GM12865 (cell line): ENCODE measurements at regions not wholly inside any gene's neighbourhood (a gene's known extent, or its start where the extent isn't known, plus 50 kb on each side); places are given as distances from the start of the nearest gene placed in this dataset.
A peak's percentile ranks its signal among the peaks of the same experiment; 100 is the strongest.

Experiments
- DNase-seq: peaks from one replicate; pipeline ENCODE4 v3.0.0; 2010; ENCODE audit warnings: low read depth
- H3K4me3 ChIP-seq: 2 replicates; pipeline ENCODE4 v1.5.1; 2011; ENCODE audit warnings: mild to moderate bottlenecking, low read depth, low read length, control low read depth
- TF ChIP-seq, protein P1 (sequence below): IDR thresholded peaks from 2 replicates; pipeline ENCODE4 v1.5.1; 2011; ENCODE audit warnings: low read length, control low read depth, low read depth, inconsistent platforms; ENCODE audit not compliant: insufficient read depth; ENCODE audit errors: missing control alignments

DNA sequence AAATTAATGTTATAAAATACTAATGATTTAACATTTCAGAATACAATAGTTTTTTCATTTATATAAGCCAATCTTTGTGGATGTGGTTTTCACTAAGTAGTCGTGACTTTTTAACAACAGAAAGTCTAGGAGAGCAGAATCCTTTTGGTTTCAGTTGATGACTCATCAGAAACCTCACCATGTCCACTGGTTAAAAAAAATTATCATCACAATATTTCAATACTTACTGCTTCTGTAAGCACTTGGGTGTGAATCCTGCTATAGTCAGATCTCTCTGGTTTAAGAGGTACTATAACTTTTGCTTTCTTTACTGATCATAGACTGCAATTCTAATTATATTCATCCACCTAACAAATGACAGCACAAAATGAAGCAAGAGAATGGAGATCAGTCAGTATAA lies 77.2 kb downstream of the MRPS30 start:
- TF ChIP-seq, protein P1, sequence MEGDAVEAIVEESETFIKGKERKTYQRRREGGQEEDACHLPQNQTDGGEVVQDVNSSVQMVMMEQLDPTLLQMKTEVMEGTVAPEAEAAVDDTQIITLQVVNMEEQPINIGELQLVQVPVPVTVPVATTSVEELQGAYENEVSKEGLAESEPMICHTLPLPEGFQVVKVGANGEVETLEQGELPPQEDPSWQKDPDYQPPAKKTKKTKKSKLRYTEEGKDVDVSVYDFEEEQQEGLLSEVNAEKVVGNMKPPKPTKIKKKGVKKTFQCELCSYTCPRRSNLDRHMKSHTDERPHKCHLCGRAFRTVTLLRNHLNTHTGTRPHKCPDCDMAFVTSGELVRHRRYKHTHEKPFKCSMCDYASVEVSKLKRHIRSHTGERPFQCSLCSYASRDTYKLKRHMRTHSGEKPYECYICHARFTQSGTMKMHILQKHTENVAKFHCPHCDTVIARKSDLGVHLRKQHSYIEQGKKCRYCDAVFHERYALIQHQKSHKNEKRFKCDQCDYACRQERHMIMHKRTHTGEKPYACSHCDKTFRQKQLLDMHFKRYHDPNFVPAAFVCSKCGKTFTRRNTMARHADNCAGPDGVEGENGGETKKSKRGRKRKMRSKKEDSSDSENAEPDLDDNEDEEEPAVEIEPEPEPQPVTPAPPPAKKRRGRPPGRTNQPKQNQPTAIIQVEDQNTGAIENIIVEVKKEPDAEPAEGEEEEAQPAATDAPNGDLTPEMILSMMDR, result no peak
- H3K4me3 ChIP-seq, result no peak overlapping the region
- peak; percentile 66 for DNase-seq

DNA sequence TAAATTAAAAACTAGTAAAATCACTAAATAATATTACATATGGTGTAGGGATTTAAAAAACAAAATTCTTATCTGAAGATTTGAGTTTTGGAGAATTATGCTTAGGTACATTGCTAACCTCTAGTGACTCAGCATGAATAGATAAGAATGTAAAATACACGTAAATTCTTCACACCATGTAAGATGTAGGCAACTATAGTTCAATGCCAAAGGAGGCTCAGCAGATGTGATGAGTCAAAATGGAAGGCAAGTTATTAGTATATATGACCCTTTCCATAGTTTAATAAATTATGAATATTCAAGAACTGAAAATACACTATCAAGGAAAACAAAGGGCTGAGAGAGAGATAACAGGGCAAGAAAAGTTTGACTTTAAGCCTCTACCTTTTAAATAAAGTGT lies 79.0 kb downstream of the MRPS30 start:
- TF ChIP-seq, protein P1, result no peak
- DNase-seq, result peak; percentile 9
- no peak overlapping the region for H3K4me3 ChIP-seq

DNA sequence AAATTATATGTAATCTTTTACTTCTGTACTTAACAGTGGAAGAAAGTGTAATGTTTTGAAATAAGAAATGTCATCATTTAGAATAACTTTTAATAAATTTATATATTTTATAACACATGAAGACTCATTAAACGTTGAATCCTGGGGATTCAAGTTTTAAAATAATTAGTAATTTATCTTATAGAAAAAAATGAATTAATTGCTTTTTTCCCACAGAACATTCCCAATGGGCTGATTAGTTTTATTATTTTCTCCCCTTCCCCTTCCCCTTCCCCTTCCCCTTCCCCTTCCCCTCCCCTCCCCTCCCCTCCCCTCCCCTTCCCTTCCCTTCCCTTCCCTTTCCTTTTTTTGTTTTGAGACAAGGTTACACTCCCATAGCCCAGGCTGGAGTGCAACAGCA lies 79.7 kb downstream of the MRPS30 start:
- TF ChIP-seq, protein P1, result no peak
- no peak for DNase-seq
- H3K4me3 ChIP-seq, result no peak overlapping the region

DNA sequence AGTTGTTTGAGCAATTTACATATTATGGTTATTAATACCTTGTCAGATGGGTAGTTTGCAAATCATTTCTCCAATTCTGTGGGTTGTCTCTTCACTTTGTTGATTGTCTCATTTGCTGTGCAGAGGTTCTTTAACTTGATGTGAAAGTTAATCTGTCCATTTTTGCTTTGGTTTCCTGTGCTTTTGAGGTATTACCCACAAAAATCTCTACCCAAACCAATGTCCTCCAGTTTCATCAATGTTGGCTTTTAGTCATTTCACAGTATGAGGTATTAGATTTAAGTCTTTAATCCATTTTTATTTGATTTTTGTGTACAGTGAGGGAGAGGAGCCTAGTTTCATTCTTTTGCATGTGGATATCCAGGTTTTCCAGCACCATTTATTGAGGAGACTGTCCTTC lies 82.4 kb downstream of the MRPS30 start:
- DNase-seq, result peak; percentile 7
- no peak overlapping the region for H3K4me3 ChIP-seq
- TF ChIP-seq, protein P1, result no peak

DNA sequence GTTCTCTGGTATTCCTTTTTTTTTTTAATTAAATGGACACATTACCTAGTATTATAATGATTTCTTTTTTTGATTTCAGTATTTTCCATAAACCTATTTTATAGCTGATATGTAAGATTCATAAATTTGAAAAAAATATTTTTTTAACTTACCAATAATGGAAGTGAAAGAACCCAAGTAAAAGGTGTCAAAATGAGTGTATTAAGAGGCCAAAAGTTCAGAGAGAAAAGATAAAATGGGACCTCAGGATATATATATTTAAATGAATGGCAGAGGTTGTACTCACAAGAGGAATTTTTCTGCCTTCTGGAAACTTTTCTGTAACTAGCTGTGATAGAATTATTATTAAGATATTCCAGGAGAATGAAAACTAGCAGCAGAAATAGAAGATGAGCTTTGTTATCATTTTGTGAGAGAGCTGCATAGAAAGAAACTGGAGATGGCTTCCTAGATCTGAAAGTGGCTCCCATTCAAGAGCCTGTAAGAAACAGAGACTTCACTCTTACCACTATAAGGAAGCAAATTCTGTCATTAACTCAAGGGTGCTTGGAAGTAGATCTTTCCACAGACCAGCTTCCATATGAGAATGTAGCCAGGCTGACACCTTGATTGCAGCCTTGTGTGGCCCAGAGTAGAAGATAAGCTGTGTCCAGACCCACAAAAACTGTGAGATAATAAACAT lies 91.7 kb downstream of the MRPS30 start:
- TF ChIP-seq, protein P1, result no peak
- DNase-seq, result no peak
- H3K4me3 ChIP-seq, result no peak overlapping the region

DNA sequence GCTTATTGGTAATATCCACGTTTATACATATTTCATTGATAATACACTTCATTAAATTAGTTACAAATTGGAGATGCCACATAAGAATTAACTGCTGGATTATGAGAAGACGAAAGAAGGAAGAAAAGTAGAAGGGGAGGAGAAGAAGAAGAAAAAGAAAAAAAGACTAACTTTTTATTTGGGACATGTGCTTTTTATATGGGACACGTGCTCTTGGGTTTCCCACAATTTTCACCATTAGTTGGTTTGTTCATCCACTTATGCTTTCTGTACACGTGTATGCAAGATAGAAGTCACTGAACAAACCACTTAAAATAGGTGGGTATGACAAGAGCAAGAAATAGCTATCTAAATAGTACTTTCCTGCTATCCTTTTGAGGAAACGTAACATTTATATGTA lies 98.6 kb downstream of the MRPS30 start:
- H3K4me3 ChIP-seq, result no peak overlapping the region
- DNase-seq, result no peak
- TF ChIP-seq, protein P1, result no peak

DNA sequence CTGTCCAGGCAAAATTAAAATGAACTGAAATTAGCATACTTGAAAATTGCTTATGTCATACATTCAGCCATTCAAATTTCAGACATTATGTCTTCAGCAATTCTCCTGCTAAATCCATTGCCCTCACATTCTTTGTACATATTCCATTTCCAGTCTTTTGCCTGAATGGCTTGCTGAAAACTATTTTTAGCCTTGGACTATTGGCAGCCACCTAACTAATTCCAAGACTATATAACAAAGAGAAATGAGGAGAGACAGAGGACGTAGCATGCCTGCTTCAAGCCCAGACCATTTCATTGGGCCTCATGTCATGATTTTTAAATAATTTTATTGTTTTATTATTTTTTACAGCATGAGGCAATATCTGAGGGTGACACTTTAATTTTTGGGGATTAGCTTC lies 100.3 kb downstream of the MRPS30 start:
- H3K4me3 ChIP-seq, result no peak overlapping the region
- TF ChIP-seq, protein P1, result no peak
- no peak for DNase-seq
